Prostate gland (tissue), 2 donors: ENCODE measurements at regions not wholly inside any gene's neighbourhood (a gene's known extent, or its start where the extent isn't known, plus 50 kb on each side); places are given as distances from the start of the nearest gene placed in this dataset.

Experiments
- DNase-seq: peaks from one replicate; pipeline ENCODE4 v3.0.0-alpha.2; 2019; ENCODE audit warnings: low spot score
- H3K27ac ChIP-seq, 2 donors: fragments of 200-600 bp; sonication (generic); 2 replicates each; pipeline ENCODE4 v1.5.1; 2017 to 2019
- H3K27me3 ChIP-seq: fragments of 200-600 bp; sonication (generic); replicated peaks from 2 replicates; pipeline ENCODE4 v1.5.1; 2019; ENCODE audit not compliant: insufficient read depth
- H3K36me3 ChIP-seq, 2 donors: fragments of 200-600 bp; sonication (generic); 1 replicate in 1 of 2; 2 replicates in 1 of 2; pipeline versions ENCODE4 v1.5.1 to v1.8.1; 2017 to 2019
- H3K4me1 ChIP-seq: fragments of 200-600 bp; sonication (generic); replicated peaks from 2 replicates; pipeline ENCODE4 v1.5.1; 2019
- H3K4me3 ChIP-seq, 2 donors: fragments of 200-600 bp; sonication (generic); 2 replicates each; pipeline ENCODE4 v1.5.1; 2017 to 2019
- H3K9me3 ChIP-seq: fragments of 200-600 bp; sonication (generic); 2 replicates; pipeline ENCODE4 v1.5.1; 2017
- CTCF ChIP-seq, 4 experiments: fragments of 200-600 bp in 2 of 4; fragments of 450-650 bp in 2 of 4; sonication (generic) in 2 of 4; IDR thresholded peaks; 1 replicate in 3 of 4; 2 replicates in 1 of 4; pipeline ENCODE4 v1.5.1; 2016 to 2019; ENCODE audit warnings: antibody characterized with exemption in 4 of 4, mild to moderate bottlenecking in 2 of 4, moderate library complexity in 2 of 4
- POLR2A ChIP-seq: fragments of 450-650 bp; IDR thresholded peaks from one replicate; pipeline ENCODE4 v1.6.1; 2016; ENCODE audit warnings: antibody characterized with exemption, mild to moderate bottlenecking
- POLR2AphosphoS5 ChIP-seq: sonication (generic); formaldehyde crosslinking; IDR thresholded peaks from one replicate; pipeline ENCODE4 v1.6.1; 2017; ENCODE audit warnings: antibody characterized with exemption
- WGBS: methylation state at CpG from one replicate; pipeline ENCODE4 v1.1.5; 2018; 5-methylcytosine and 5-hydroxymethylcytosine counted together
- intact Hi-C: fragments of 100-400 bp; cut with DNase I; formaldehyde crosslinking; loops from one replicate; pipeline ENCODE4 v1.14.2; 2022

- Histone ChIP-seq H3K36me3 (no peaks in the 10 kb centered on the region), H3K4me1 (no peaks in the 10 kb centered on the region), H3K9me3 (no peaks in the 10 kb centered on the region), H3K27ac (no peak overlapping the region), H3K4me3 (no peak overlapping the region), H3K27me3 (no peaks in the 10 kb centered on the region)
- no peak for DNase-seq
- 58% methylated on average over 3 of the region's 3 CpGs for WGBS
- intact Hi-C loops: no loop called here
- TF ChIP-seq CTCF (IDR thresholded peaks at IDR 0.05) (no peak), POLR2A (no peak), POLR2AphosphoS5 (no peak)
These were observed 410.0 kb upstream of the NR3C2 start for GRCh38 chr4:148852092-148852699.

- H3K4me1 ChIP-seq: no peaks in the 10 kb centered on the region
- intact Hi-C loops: no loop called here
- H3K4me3 ChIP-seq: no peak overlapping the region
- TF ChIP-seq POLR2AphosphoS5 (peak; percentile 23), POLR2A (no peak)
- DNase-seq: no peak
- H3K36me3 ChIP-seq: no peaks in the 10 kb centered on the region
- H3K9me3 ChIP-seq: no peaks in the 10 kb centered on the region
- H3K27ac ChIP-seq: no peak overlapping the region
- WGBS: 62% methylated on average over 2 of the region's 2 CpGs
- H3K27me3 ChIP-seq: no peaks in the 10 kb centered on the region
These were observed 408.2 kb upstream of the NR3C2 start for GRCh38 chr4:148850257-148850995.

GRCh38 chr4:148849581-148849980 lies 407.4 kb upstream of the NR3C2 start:
- Histone ChIP-seq H3K27me3 (no peaks in the 10 kb centered on the region), H3K4me3 (no peak overlapping the region), H3K27ac (no peak overlapping the region), H3K36me3 (no peaks in the 10 kb centered on the region), H3K4me1 (no peaks in the 10 kb centered on the region), H3K9me3 (no peaks in the 10 kb centered on the region)
- DNase-seq: no peak
- intact Hi-C loops: no loop called here
- WGBS: 94% methylated on average over 2 of the region's 2 CpGs
- no peak for TF ChIP-seq POLR2A
- no peak for TF ChIP-seq POLR2AphosphoS5
- TF ChIP-seq CTCF (IDR thresholded peaks at IDR 0.05): no peak

- H3K27me3 ChIP-seq: no peaks in the 10 kb centered on the region
- no peak overlapping the region for H3K27ac ChIP-seq
- WGBS: 56% methylated on average over 10 of the region's 10 CpGs
- DNase-seq: no peak
- H3K36me3 ChIP-seq: no peaks in the 10 kb centered on the region
- TF ChIP-seq POLR2AphosphoS5: no peak
- TF ChIP-seq POLR2A: no peak
- no peak for TF ChIP-seq CTCF (IDR thresholded peaks at IDR 0.05)
- H3K9me3 ChIP-seq: no peaks in the 10 kb centered on the region
- no peaks in the 10 kb centered on the region for H3K4me1 ChIP-seq
- no peak overlapping the region for H3K4me3 ChIP-seq
- intact Hi-C loops: no loop called here
These were observed 405.5 kb upstream of the NR3C2 start for GRCh38 chr4:148847544-148848255.

GRCh38 chr4:148845609-148846008 lies 403.4 kb upstream of the NR3C2 start:
- Histone ChIP-seq H3K36me3 (no peaks in the 10 kb centered on the region), H3K4me3 (no peak overlapping the region), H3K27me3 (no peaks in the 10 kb centered on the region), H3K9me3 (no peaks in the 10 kb centered on the region), H3K27ac (no peak overlapping the region), H3K4me1 (no peaks in the 10 kb centered on the region)
- no peak for DNase-seq
- 67% methylated on average over 1 of the region's 1 CpG for WGBS
- TF ChIP-seq CTCF (IDR thresholded peaks at IDR 0.05): no peak
- no peak for TF ChIP-seq POLR2AphosphoS5
- TF ChIP-seq POLR2A: no peak
- intact Hi-C loops: no loop called here
